Mucosa of stomach (tissue), 1 donor: ENCODE measurements at regions not wholly inside any gene's neighbourhood (a gene's known extent, or its start where the extent isn't known, plus 50 kb on each side); places are given as distances from the start of the nearest gene placed in this dataset.

Experiments used
- H3K27me3 ChIP-seq: one replicate; pipeline ENCODE4 v1.7.0; 2013; ENCODE audit warnings: mild to moderate bottlenecking, low read length; ENCODE audit not compliant: control insufficient read depth, insufficient read depth
- H3K36me3 ChIP-seq: one replicate; pipeline ENCODE4 v1.7.0; 2013; ENCODE audit warnings: low read length; ENCODE audit not compliant: control insufficient read depth, insufficient read depth
- H3K4me1 ChIP-seq: one replicate; pipeline ENCODE4 v1.7.0; 2013; ENCODE audit warnings: mild to moderate bottlenecking, low read length; ENCODE audit not compliant: control insufficient read depth, insufficient read depth
- H3K4me3 ChIP-seq: one replicate; pipeline ENCODE4 v1.7.0; 2013; ENCODE audit warnings: low read length
- H3K9ac ChIP-seq: one replicate; pipeline ENCODE4 v1.7.0; 2013; ENCODE audit warnings: mild to moderate bottlenecking, low read length, moderate library complexity
- H3K9me3 ChIP-seq: one replicate; pipeline ENCODE4 v1.7.0; 2013; ENCODE audit warnings: mild to moderate bottlenecking, low read length, moderate library complexity; ENCODE audit not compliant: control insufficient read depth
- donor health status: Pancreatic carcinoma.

- no peaks in the 10 kb centered on the region for H3K36me3 ChIP-seq
- H3K9ac ChIP-seq = no peak overlapping the region
- H3K27me3 ChIP-seq = no peaks in the 10 kb centered on the region
- H3K9me3 ChIP-seq = no peaks in the 10 kb centered on the region
- H3K4me1 ChIP-seq = no peaks in the 10 kb centered on the region
- H3K4me3 ChIP-seq = no peak overlapping the region
Observed at GRCh38 chr16:86353948-86354347, 156.4 kb upstream of the FOXF1 start.

- H3K27me3 ChIP-seq = no peaks in the 10 kb centered on the region
- no peaks in the 10 kb centered on the region for H3K4me1 ChIP-seq
- no peak overlapping the region for H3K9ac ChIP-seq
- no peaks in the 10 kb centered on the region for H3K36me3 ChIP-seq
- no peaks in the 10 kb centered on the region for H3K9me3 ChIP-seq
- no peak overlapping the region for H3K4me3 ChIP-seq
Observed at GRCh38 chr16:86354641-86355513, 155.4 kb upstream of the FOXF1 start.

GRCh38 chr16:86355531-86355930, 154.8 kb upstream of the FOXF1 start:
- Histone ChIP-seq H3K36me3 (no peaks in the 10 kb centered on the region), H3K9me3 (no peaks in the 10 kb centered on the region), H3K4me3 (no peak overlapping the region), H3K27me3 (no peaks in the 10 kb centered on the region), H3K9ac (no peak overlapping the region), H3K4me1 (no peaks in the 10 kb centered on the region)

- Histone ChIP-seq H3K4me1 (no peaks in the 10 kb centered on the region), H3K9me3 (no peaks in the 10 kb centered on the region), H3K36me3 (no peaks in the 10 kb centered on the region), H3K4me3 (no peak overlapping the region), H3K27me3 (no peaks in the 10 kb centered on the region), H3K9ac (no peak overlapping the region)
Observed at GRCh38 chr16:86355951-86356350, 154.4 kb upstream of the FOXF1 start.

GRCh38 chr16:86356804-86357203, 153.5 kb upstream of the FOXF1 start:
- H3K9me3 ChIP-seq = no peaks in the 10 kb centered on the region
- no peak overlapping the region for H3K4me3 ChIP-seq
- no peaks in the 10 kb centered on the region for H3K4me1 ChIP-seq
- no peak overlapping the region for H3K9ac ChIP-seq
- H3K36me3 ChIP-seq = no peaks in the 10 kb centered on the region
- H3K27me3 ChIP-seq = no peaks in the 10 kb centered on the region

GRCh38 chr16:86357303-86357702, 153.0 kb upstream of the FOXF1 start:
- Histone ChIP-seq H3K9me3 (no peaks in the 10 kb centered on the region), H3K27me3 (no peaks in the 10 kb centered on the region), H3K4me3 (no peak overlapping the region), H3K4me1 (no peaks in the 10 kb centered on the region), H3K9ac (no peak overlapping the region), H3K36me3 (no peaks in the 10 kb centered on the region)

GRCh38 chr16:86357950-86358349, 152.4 kb upstream of the FOXF1 start:
- no peaks in the 10 kb centered on the region for H3K9me3 ChIP-seq
- H3K36me3 ChIP-seq = no peaks in the 10 kb centered on the region
- no peak overlapping the region for H3K4me3 ChIP-seq
- no peak overlapping the region for H3K9ac ChIP-seq
- no peaks in the 10 kb centered on the region for H3K4me1 ChIP-seq
- H3K27me3 ChIP-seq = no peaks in the 10 kb centered on the region

GRCh38 chr16:86359571-86359970, 150.8 kb upstream of the FOXF1 start:
- Histone ChIP-seq H3K27me3 (no peaks in the 10 kb centered on the region), H3K9me3 (no peaks in the 10 kb centered on the region), H3K36me3 (no peaks in the 10 kb centered on the region), H3K9ac (no peak overlapping the region), H3K4me3 (no peak overlapping the region), H3K4me1 (no peaks in the 10 kb centered on the region)

- Histone ChIP-seq H3K36me3 (no peaks in the 10 kb centered on the region), H3K4me1 (no peaks in the 10 kb centered on the region), H3K9me3 (no peaks in the 10 kb centered on the region), H3K9ac (no peak overlapping the region), H3K4me3 (no peak overlapping the region), H3K27me3 (peaks cover 7% of the 10 kb centered on the region)
Observed at GRCh38 chr16:86362155-86362849, 148.0 kb upstream of the FOXF1 start.

GRCh38 chr16:86363057-86363490, 147.3 kb upstream of the FOXF1 start:
- Histone ChIP-seq H3K4me3 (no peak overlapping the region), H3K9me3 (no peaks in the 10 kb centered on the region), H3K9ac (no peak overlapping the region), H3K27me3 (peaks cover 7% of the 10 kb centered on the region), H3K4me1 (no peaks in the 10 kb centered on the region), H3K36me3 (no peaks in the 10 kb centered on the region)

- Histone ChIP-seq H3K4me3 (no peak overlapping the region), H3K27me3 (peaks cover 7% of the 10 kb centered on the region), H3K36me3 (no peaks in the 10 kb centered on the region), H3K9ac (no peak overlapping the region), H3K4me1 (no peaks in the 10 kb centered on the region), H3K9me3 (no peaks in the 10 kb centered on the region)
Observed at GRCh38 chr16:86363836-86364618, 146.3 kb upstream of the FOXF1 start.
